ENCODE measurements at regions not wholly inside any gene's neighbourhood (a gene's known extent, or its start where the extent isn't known, plus 50 kb on each side); places are given as distances from the start of the nearest gene placed in this dataset.

- no peaks in the 10 kb centered on the region for H3K36me3 ChIP-seq (ENCODE audit: control insufficient read depth in 2 of 3, insufficient read depth in 3 of 3, low read length in 3 of 3)
- no peaks in the 10 kb centered on the region for H3K27me3 ChIP-seq (ENCODE audit: control insufficient read depth, insufficient read depth, low read length)
- H3K9me3 ChIP-seq (ENCODE audit: control insufficient read depth in 2 of 3, insufficient read depth in 1 of 3, low read length in 3 of 3): no peaks in the 10 kb centered on the region
- no peak overlapping the region for H3K27ac ChIP-seq (ENCODE audit: low read depth in 2 of 2, low read length in 2 of 2)
- H3K4me1 ChIP-seq (ENCODE audit: control insufficient read depth in 2 of 3, insufficient read depth in 2 of 3, low read depth in 1 of 3, low read length in 3 of 3): no peaks in the 10 kb centered on the region
- FAIRE-seq (no peak), DNase-seq (peak in 1 of 5 donors; percentile 58)
- no peak for TF ChIP-seq CTCF (IDR thresholded peaks at IDR 0.05; ENCODE audit: borderline replicate concordance, extremely low read depth, insufficient read depth)
- intact Hi-C loops (cut with DNase I): no loop called here
- no peak overlapping the region for H3K4me3 ChIP-seq (ENCODE audit: low read length in 3 of 3)
- H3K9ac ChIP-seq (ENCODE audit: low read length in 3 of 3): no peak overlapping the region
Measured at GRCh38 chr10:94223702-94224370, 138.9 kb downstream of the NOC3L start.

GRCh38 chr10:94224656-94225055 lies 138.1 kb downstream of the NOC3L start:
- Histone ChIP-seq H3K27me3 (ENCODE audit: control insufficient read depth, insufficient read depth, low read length) (no peaks in the 10 kb centered on the region), H3K9me3 (ENCODE audit: control insufficient read depth in 2 of 3, insufficient read depth in 1 of 3, low read length in 3 of 3) (no peaks in the 10 kb centered on the region), H3K9ac (ENCODE audit: low read length in 3 of 3) (no peak overlapping the region), H3K36me3 (ENCODE audit: control insufficient read depth in 2 of 3, insufficient read depth in 3 of 3, low read length in 3 of 3) (no peaks in the 10 kb centered on the region), H3K4me1 (ENCODE audit: control insufficient read depth in 2 of 3, insufficient read depth in 2 of 3, low read depth in 1 of 3, low read length in 3 of 3) (no peaks in the 10 kb centered on the region), H3K4me3 (ENCODE audit: low read length in 3 of 3) (no peak overlapping the region), H3K27ac (ENCODE audit: low read depth in 2 of 2, low read length in 2 of 2) (no peak overlapping the region)
- intact Hi-C loops (cut with DNase I): no loop called here
- DNase-seq (no peak), FAIRE-seq (no peak)
- no peak for TF ChIP-seq CTCF (IDR thresholded peaks at IDR 0.05; ENCODE audit: borderline replicate concordance, extremely low read depth, insufficient read depth)

- Histone ChIP-seq H3K9me3 (ENCODE audit: control insufficient read depth in 2 of 3, insufficient read depth in 1 of 3, low read length in 3 of 3) (no peaks in the 10 kb centered on the region), H3K27me3 (ENCODE audit: control insufficient read depth, insufficient read depth, low read length) (no peaks in the 10 kb centered on the region), H3K4me3 (ENCODE audit: low read length in 3 of 3) (no peak overlapping the region), H3K36me3 (ENCODE audit: control insufficient read depth in 2 of 3, insufficient read depth in 3 of 3, low read length in 3 of 3) (no peaks in the 10 kb centered on the region), H3K9ac (ENCODE audit: low read length in 3 of 3) (no peak overlapping the region), H3K27ac (ENCODE audit: low read depth in 2 of 2, low read length in 2 of 2) (no peak overlapping the region), H3K4me1 (ENCODE audit: control insufficient read depth in 2 of 3, insufficient read depth in 2 of 3, low read depth in 1 of 3, low read length in 3 of 3) (no peaks in the 10 kb centered on the region)
- no peak for TF ChIP-seq CTCF (IDR thresholded peaks at IDR 0.05; ENCODE audit: borderline replicate concordance, extremely low read depth, insufficient read depth)
- DNase-seq (peak in 2 of 5 donors; percentile 14 to 60), FAIRE-seq (no peak)
- intact Hi-C loops (cut with DNase I): no loop called here
Measured at GRCh38 chr10:94225589-94225988, 137.2 kb downstream of the NOC3L start.
